Suppressor macrophage treated with lipopolysaccharide for 1 hour (primary cell): ENCODE measurements at regions not wholly inside any gene's neighbourhood (a gene's known extent, or its start where the extent isn't known, plus 50 kb on each side); places are given as distances from the start of the nearest gene placed in this dataset.
A peak's percentile ranks its signal among the peaks of the same experiment; 100 is the strongest.
"Not testable (repeated sequence)": the region's sequence is repeated elsewhere in the genome, so short reads cannot be mapped to it uniquely, and the experiment has no call there.

ENCODE experiments used
- DNase-seq, 3 donors: peaks; one replicate each; pipeline ENCODE4 v3.0.0-alpha.2; 2020 to 2022

DNA sequence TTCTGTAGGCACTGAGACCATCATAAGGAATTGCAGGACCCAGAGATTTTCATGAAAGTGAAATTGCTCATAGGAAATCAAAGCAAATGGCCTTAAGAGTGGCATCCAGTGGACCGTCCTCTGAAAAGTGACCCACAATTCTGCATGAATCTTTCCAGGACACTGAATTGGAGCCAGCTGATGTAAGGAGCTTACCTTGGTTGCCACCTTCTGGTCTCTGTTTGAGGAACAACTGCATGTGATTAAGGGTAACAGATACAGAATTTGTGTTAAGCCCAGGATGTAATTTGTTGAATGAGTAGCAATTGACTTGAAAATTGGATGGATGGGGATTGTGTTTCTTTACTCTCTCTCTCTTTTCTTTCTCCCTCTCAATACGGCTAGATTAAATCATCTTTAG is 49.9 kb upstream of the GAS1 start:
- peak in 1 of 3 donors; percentile 3 for DNase-seq

DNA sequence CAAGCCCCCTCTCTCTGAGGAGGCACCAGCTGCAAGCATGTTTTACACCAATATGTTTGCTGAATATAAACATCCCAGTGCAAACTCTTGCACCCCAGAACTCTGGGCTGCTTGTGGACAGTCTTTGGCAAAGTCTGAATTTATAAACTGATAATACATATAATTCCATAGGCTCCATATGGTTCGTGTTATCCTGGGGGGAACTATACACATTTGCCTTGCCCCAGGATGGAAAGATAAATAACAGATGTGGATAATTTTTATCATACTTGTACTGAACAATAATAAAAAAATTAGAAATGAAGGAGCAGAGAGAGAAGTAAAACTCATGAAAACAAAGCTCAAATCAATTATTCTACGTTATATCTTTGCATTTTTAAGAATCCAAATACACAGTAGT is 50.6 kb upstream of the GAS1 start:
- DNase-seq = no peak

DNA sequence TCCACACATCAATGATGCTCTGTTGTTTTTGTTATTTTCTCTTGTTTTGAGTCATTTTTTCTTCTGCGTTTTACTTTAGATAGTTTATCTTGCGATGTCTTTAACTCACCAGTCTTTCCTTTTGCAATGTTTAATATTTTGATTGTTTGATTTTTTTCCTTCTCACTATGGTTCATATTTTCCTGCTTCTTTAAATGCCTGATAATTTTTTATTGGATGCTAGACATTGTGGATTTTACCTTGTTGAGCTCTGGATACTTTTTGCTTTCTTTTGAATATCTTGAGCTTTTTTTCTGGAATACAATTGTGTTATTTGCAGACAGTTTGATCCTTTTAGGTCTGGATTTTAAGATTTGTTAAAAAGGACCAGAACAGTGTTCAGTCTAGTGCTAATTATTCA is 55.2 kb upstream of the GAS1 start:
- no peak for DNase-seq

DNA sequence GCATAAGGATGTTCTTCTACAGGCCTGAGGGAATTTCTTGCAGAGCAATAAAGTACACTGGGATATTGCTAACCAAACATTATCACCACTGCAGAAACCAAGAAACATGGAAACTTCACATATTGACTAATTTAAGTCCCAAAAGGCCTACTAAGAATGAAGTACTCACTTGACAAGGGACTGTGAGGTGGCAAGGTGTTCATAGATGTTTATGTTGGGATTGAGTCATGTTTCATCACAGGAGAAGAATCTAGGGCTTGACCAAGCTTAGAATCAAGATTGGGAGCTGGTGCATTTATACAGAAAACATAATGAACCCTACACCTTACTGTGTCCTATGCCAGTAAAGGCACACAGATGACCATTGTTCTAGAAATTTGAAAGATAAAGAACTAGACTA is 56.7 kb upstream of the GAS1 start:
- no peak for DNase-seq

DNA sequence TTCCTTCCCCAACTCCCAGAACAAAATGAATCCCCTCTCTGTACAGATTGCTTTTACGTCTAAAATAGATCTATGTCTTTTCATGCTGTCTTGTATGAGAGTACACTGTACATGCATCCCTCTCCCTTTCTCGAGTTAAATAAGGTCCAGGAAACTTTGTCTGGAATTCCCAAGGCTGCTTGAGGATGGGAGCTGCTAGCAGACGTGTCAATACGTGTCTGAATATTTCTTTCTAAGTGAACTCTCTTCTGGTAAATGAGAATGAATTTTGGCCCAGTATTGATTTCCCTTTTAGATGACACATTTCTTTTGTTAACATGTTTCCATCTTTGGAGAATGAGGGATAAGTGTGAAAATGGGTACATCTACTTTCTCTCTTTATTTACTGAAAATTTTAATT is 59.6 kb upstream of the GAS1 start:
- no peak for DNase-seq

DNA sequence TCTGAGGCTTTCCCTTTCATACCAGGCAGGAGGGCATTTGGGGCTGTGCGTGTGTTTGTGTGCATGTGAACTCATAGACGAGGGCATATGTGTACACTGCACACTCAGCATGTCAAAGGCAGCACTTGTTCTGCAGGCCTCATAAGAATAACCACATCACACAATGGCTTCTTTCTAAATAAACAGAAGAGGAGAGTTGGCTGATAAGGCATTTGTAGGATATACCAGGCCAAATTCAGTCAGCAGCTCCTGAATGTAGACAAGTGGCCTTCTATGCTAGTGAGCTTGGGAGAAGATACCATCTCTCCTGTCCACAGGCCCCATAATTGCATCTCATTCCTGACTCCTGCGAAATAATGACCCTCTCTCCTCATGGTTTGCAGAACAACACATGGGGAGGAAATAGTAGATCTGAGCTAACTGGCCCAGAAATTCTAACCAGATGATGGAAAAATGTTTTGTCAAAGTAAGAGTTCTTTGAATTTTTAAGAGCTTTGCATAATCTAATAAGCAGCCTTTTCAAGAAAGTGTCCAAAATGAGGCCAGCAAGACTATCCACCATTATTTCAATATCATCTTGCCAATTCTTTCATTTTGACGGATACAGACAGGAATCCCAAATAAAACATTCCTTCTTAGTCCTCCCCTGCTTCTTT is 60.5 kb upstream of the GAS1 start:
- DNase-seq = no peak

DNA sequence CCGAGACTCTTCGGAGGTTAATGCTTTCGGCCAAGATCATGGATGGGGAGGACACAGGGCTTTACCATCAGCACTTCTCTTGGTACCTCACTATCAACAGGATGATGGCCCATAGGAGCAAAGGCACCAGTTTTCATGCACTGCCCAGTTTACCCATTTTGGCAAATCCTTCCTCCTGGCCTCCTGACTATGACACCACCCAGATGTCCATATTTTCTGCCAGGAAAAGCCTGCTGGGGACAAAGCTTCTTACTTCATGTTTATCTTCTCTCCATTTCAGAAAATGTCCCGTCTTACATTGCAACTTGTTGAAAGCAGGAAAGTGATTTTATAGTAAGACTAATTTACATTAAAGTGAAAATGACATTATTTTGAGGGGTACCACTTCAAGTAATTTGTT is 61.4 kb upstream of the GAS1 start:
- no peak for DNase-seq

DNA sequence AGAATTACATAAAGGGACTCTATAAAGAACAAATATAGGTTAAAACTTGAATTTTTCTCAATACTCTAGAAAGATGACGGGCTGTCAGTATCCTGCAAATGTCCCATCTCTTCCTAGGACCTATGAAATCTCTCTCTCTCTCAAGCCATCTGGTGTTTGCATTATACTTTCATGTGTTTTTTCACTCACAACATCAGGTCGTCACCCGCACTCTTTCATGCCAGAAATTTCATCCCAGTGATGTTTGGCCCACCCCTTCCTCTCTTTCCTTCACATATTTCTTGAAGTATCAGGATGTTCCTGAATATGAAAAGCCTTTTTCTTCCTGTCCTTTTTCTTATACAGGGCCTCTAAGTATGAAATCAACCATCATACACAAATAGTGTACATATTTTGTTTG is 63.3 kb upstream of the GAS1 start:
- DNase-seq = no peak

DNA sequence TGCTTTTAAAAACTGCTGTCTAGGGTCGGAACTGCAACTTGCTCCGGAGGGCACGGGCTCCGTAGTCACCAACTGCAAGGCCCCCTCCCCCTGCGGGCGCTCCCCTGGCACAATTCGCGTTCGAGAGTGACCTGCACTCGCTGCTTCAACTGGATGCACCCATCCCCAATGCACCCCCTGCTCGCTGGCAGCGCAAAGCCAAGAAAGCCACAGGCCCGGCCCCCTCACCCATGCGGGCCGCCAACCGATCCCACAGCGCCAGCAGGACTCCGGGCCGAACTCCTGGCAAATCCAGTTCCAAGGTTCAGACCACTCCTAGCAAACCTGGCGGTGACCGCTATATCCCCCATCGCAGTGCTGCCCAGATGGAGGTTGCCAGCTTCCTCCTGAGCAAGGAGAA is 64.2 kb upstream of the GAS1 start:
- no peak for DNase-seq

DNA sequence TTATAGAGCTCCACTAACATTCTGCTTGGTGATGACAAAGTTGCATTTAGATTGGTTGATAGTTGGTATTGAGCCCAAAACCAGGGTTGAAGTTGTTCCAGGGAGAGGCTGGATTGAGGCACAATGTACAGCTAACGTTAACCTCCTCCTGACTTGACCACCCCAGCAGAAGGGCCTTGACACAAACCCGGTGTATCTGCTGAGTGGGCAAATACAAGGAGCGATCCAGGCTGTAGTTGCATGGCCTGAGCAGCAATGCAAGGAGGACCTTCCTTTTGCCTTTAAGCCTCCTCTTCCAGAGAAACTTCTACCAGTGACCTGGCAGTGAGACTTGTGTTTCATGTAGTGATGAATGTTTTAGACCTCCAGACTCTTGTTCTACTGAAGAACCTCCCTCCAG is 66.2 kb upstream of the GAS1 start:
- DNase-seq = no peak

DNA sequence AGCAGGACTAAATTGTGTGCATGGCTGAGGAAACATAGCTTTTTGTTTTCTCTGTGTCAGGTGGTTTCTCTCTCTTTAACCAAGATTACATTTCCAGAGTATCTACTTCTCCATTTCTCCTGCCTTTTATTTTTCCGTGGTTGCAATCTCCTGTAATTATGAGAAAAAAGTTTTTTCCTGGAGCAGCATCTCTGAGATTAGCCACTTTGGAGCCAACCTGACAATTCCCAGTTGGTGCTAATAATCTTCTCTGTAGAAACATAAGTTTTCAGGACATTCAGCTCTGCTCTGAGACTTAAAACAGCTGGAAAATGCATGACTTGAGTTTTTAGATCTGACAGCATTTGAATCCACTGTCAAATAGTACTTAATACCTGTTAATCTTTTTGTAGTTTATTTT is 67.1 kb upstream of the GAS1 start:
- DNase-seq = no peak

DNA sequence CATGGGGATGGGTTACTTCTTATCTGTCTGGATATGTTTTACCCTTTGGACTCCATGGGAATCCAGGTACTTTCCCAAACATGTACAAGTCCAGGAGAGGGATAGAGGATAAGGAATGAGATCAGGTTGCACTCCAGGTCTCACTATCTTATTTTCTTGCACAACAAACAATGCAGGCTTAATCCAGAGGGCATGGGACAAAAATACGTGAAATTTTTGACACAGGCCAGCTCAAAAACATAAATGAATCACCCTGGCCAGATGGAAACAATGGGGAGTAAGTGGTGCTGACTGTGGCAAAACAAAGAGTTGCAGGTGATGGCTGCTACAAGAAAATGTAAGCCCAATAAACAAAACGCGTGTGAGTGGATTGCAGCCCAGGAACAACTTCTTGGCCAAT is 69.4 kb upstream of the GAS1 start:
- DNase-seq = no peak

DNA sequence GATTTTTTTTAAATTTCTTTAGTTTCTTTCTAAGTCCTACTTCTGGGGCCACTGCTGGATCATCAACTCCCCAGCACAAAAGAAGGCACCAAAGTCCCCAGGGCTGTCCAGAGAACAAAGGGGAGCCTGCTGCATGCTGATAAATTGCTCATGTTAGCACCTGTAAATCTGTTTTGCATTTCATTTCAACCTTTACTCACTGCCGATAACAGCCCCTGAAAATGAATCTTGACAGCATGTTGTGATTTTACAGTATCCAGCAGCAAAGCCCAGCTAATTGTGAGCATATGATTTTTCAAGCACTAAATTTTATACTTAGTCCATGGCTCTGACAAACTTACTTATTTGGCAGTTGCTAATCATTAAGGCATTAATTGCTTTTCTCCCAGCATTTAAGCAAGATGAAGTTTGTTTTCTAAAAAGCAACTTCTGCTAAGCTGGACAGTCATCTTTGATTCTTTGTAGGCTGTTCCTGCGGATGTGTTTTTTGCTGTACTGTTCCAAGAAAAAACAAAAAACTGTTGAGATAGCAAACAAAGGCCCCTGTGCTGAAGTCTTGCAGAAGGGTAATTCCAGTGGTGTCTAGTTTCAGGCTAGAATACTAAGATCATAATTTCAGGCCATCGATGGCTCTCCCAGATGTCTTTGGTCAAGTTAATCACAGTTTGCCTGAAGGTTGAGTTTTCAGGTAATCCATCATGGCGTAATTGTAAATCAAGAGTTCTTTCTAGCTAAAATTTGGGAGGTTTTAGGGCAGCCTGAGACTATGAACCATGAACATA is 73.1 kb upstream of the GAS1 start:
- no peak for DNase-seq

DNA sequence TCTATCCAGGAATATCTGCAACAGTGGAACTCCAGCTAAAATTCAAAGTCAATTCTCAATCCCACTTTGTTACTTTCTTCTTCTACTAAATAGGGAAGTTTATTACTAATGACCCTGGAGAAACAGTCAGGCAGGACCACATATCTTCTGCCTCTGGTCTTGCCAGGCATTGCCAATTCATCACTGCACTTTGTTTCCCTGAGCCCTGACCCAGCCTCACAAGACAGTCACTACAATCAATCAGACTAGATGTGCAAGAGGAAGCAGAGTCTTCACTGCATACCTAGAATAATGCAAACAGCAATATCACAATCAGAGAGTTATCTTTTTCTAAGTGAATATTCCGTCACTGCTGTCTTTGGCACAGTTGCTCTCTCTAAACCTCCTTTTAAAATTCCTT is 74.9 kb upstream of the GAS1 start:
- no peak for DNase-seq

DNA sequence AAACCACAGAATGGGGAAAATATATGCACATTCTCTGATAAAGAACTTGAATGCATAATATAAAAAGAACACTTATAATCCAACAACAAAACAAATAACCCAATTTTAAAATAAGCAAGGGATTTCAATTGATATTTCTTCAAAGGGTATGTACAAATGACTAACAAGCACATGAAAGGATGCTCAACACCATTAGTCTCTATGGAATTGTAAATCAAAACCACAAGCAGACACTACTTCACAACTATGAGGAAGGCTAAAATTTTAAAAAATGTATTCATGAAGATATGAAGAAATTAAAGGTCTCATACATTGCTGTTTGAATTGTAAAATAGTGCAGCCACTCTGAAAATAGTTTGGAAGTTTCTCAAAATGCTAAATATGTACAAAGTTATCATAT is 78.9 kb upstream of the GAS1 start:
- no peak for DNase-seq

DNA sequence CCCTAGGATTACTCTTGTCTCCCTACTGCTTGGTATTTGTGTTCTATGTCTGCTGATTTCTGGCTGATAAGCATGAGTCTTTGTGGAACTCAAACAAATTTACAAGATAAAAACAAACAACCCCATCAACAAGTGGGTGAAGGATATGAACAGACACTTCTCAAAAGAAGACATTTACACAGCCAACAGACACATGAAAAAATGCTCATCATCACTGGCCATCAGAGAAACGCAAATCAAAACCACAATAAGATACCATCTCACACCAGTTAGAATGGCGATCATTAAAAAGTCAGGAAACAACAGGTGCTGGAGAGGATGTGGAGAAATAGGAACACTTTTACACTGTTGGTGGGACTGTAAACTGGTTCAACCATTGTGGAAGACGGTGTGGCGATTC is 81.5 kb upstream of the GAS1 start:
- not testable (repeated sequence) for DNase-seq

DNA sequence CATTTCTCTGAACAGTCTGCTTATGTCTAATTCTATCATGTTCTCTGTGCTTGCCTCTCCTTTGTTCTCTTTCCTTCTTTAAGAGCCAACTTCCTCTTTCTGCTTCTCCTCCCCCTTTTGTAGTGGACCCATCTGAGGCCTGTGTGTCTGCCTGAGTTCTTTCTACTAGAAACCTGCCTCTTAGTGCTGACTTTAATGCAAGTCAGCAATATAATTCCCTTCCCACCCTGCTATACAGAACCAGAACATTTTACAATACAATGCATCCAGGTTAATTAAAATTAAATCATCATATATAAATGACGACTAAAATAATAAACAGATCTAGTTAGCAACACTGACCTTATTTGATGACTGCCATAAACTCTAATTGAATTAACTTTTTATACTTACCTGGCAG is 82.6 kb upstream of the GAS1 start:
- peak in 1 of 3 donors; percentile 1 for DNase-seq

DNA sequence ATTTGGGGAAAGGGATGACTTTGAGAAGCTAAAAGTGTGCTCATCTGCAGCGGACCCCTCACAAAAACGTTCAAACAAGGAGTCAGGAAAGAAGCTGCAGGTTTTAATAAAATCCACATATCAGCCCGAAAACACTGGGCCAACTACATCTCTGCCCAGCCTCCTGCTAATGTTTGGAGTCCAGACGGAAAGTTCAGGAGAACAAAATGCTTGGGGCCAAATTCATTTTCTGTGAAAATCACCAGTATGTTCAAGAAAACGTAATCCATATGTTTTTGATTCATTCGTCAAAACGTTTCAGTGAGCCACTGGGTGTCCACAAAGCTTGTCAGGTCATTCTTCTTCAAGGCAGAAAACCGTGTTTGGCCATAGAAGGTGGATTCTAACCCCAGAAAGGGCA is 87.5 kb upstream of the GAS1 start:
- no peak for DNase-seq

DNA sequence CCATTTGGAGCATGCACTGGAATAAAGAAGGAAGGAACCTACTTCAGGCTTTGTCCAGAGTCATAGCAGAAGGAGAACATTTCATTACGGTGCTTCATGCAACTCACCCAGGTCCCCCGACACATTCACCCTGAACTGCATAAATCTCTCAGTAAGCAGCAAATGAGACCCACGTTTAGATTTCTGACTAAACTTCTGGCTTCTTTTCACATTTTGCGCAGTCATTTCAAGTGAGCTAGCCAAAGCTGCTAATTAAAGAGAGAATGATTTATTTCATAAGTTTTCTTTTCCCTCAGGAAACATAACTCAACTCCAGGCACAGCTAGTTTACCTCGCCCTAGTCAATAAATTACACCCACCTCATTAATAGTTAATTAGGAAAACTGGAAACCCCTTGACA is 88.6 kb upstream of the GAS1 start:
- DNase-seq = no peak

DNA sequence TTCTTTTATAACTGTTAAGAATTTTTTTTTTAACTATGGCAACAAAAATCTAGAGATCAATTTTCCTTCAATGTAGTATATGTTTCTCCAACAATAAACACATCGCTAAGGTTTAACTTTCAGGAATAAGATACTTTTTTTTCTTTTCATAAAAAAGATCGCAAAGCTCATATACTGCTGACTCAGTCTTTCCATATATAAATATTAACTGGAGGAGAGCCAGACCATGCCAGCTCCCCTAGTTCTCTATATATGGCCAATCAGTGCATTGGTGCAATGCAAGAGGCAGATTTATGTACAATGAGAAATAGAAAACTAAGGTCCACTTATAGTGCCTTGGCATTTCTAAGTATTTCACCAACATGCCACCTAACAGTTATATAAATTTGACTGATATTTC is 89.2 kb upstream of the GAS1 start:
- DNase-seq = no peak

DNA sequence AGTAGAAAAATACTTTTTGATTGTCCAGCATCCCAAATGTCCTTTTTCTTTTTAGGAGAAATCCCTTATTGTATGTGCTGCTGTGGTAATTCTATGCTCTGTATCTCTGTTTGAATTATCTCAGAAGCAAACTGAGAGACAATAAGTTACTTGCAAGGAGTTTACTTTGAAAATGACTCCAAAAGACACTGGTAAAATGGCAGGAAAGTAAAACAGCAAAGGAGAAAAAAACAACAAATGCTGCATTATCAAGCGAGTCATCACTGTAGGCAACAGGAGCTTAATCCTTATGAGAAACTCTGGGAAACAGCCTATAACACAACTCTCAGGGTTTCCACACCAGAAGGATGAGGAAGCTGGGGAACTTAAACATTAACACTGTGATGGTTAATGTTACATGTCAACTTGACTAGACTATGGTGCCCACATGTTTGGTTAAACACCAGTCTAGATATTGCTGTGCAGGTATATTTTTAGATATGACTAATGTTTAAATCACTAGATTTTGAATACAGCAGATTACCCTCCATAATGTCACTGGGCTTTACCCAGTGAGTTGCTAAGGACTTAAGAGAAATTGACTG is 92.6 kb upstream of the GAS1 start:
- no peak for DNase-seq

DNA sequence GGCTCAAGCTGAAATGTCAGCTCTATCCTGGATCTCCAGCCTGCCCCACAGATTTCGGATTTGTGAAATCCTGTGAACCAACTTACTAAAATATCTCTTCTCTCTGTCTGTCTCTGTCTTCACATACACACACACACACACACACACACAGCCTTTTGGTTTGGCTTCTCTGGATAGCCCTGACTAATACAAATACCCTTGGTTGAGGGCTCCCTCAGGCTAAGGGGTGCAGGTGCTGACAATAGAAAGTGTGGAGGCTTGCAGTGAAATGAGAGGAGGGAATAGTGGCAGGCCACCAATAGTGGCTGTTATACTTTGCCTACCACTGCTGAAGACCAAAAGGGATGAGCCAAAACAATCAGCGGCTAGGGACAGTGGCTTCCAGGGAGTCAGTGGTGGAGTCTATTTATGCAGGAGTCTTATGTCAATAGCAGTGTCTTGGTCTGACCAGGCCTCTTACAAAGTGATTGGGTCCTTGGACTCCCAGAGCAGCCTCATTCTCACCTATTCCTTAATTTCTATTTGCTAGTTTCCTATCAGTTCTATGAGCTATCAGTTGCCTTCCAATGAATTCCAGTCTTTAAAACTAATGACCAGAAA is 93.2 kb upstream of the GAS1 start:
- DNase-seq = no peak

DNA sequence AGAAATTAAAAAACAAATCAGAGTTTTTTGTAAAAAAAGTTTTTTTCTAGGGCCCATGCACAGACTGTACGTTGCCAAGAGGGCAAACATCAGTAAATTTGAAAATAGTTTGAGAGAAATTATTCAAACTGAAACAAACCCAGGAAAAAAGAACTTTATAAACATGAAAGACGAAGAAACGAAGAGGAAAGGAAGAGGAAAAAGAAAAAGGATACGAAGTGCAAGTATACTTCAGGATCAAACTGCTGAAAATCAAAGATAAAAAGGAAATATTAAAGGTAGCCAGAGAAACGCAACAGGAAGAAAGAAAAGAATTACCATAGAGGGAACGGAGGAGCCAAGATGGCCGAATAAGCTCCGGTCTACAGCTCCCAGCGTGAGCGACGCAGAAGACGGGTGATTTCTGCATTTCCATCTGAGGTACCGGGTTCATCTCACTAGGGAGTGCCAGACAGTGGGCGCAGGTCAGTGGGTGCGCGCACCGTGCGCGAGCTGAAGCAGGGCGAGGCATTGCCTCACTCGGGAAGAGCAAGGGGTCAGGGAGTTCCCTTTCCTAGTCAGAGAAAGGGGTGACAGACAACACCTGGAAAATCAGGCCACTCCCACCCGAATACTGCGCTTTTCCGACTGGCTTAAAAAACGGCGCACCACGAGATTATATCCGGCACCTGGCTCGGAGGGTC is 94.4 kb upstream of the GAS1 start:
- not testable (repeated sequence) for DNase-seq
